ENCODE measurements at regions not wholly inside any gene's neighbourhood (a gene's known extent, or its start where the extent isn't known, plus 50 kb on each side); places are given as distances from the start of the nearest gene placed in this dataset.
"Not testable (repeated sequence)": the region's sequence is repeated elsewhere in the genome, so short reads cannot be mapped to it uniquely, and the experiment has no call there.

DNA sequence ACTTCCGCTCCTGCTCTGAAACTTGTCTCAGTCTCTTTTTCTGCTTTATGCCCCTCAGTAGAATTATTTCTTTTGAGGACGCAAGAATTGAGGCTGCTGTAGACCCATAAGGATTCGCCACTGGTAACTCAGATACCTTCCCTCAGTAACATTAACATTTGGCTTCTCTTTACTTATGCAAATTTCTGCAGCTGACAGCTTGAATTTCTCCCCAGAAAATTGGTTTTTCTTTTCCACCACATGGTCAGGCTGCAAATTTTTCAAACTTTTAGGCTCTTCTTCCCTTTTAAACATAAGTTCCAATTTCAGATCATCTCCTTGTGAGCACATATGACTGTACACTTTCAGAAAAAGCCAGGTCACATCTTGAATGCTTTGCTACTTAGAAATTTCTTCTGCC lies 839.3 kb upstream of the GRIA3 start:
- H3K4me1 Mint-ChIP-seq, result no peaks in the 10 kb centered on the region
- peaks cover 11 to 18% of the 10 kb centered on the region in 2 donors for H3K9me3 ChIP-seq (replicated peaks in 1 of 2; ENCODE audit: control insufficient read depth in 1 of 2, insufficient read depth in 1 of 2, low read length in 2 of 2)
- WGBS (ENCODE audit: insufficient coverage), result 100% methylated on average over 1 of the region's 3 CpGs
- no peak overlapping the region for H3K27ac ChIP-seq (ENCODE audit: low read depth in 1 of 2, low read length in 2 of 2)
- H3K4me3 Mint-ChIP-seq, result no peak overlapping the region
- intact Hi-C loops (cut with micrococcal nuclease), result no loop called here
- no peaks in the 10 kb centered on the region for H3K79me2 ChIP-seq (ENCODE audit: insufficient read depth, low read length)
- no peak for TF ChIP-seq CTCF (IDR thresholded peaks at IDR 0.05)
- no peak overlapping the region for H3K4me3 ChIP-seq (replicated peaks in 1 of 3; ENCODE audit: low read depth in 2 of 3, low read length in 3 of 3)
- H3K4me2 ChIP-seq (replicated peaks; ENCODE audit: extremely low read depth, low read length, poor library complexity, severe bottlenecking), result no peak overlapping the region
- no peak overlapping the region for H3K9ac ChIP-seq (ENCODE audit: insufficient read depth, low read length, poor library complexity, severe bottlenecking)
- H3K9me3 Mint-ChIP-seq, result peaks cover 0 to 11% (median 2%) of the 10 kb centered on the region in 7 donors
- no peaks in the 10 kb centered on the region for H3K36me3 ChIP-seq (replicated peaks in 1 of 2; ENCODE audit: control insufficient read depth in 1 of 2, insufficient read depth in 2 of 2, low read length in 2 of 2)
- H3K4me1 ChIP-seq (ENCODE audit: control insufficient read depth in 1 of 2, insufficient read depth in 2 of 2, low read length in 2 of 2), result no peaks in the 10 kb centered on the region
- no peaks in the 10 kb centered on the region for H3K36me3 Mint-ChIP-seq
- no peak for DNase-seq
- no peaks in the 10 kb centered on the region for H3K27me3 Mint-ChIP-seq (ENCODE audit: low read depth in 3 of 3)
- no peak overlapping the region for H2AFZ ChIP-seq (ENCODE audit: insufficient read depth, low read depth, low read length, poor library complexity, severe bottlenecking)
- H3K27ac Mint-ChIP-seq, result no peak overlapping the region
- no peaks in the 10 kb centered on the region for H3K27me3 ChIP-seq (ENCODE audit: control insufficient read depth in 2 of 2, insufficient read depth in 2 of 2, low read length in 2 of 2)
- no peaks in the 10 kb centered on the region for H4K20me1 ChIP-seq (ENCODE audit: insufficient read depth, low read length)

DNA sequence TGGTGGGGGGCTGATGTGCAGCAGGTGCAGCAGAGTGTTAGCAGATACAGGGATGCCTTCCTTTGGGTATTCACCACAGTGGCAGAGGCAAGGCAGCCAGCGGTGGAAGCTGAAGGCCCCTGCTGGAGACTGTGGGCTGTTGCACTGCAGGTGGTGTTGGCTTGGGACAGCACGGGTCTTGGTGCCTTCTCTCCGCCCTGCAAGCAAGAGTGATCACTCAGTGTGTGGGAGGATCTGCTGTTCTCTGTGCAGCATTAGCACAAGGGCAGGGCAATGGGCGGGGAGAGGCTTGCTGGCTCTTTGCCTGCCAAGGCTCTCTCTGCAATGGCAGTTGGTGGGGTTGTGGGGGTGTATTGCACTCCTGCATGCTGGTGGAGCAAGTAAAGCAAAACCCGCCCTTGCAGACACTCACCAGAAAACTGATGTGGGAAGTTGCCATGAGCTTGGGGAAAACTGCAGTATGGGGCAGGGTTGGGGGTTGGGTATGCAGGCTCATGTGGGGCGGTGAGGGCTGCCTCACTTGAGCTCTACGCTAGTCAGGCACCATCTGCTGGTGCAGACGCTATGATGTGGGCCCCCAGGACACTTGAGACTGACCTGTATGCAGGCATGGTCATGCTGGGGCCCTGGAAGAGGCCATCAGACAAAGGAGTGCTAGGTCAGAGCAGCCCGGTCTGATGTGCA lies 820.8 kb upstream of the GRIA3 start:
- WGBS (ENCODE audit: insufficient coverage), result 91% methylated on average over 6 of the region's 9 CpGs

DNA sequence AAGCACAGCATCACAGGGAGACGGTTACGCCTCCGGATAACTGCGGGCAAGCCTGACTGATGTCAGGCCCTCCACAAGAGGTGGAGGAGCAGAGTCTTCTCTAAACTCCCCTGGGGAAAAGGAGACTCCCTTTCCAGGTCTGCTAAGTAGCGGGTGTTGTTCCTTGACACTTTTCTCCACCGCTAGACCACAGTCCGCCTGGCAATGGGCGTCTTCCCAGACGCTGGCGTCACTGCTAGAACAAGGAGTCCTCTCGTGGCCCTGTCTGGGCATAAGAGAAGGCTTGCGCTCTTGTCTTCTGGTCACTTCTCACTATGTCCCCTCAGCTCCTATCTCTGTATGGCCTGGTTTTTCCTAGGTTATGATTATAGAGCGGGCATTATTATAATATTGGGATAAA lies 808.5 kb upstream of the GRIA3 start:
- peaks cover 3 to 14% (median 7%) of the 10 kb centered on the region in 7 donors for H3K9me3 Mint-ChIP-seq
- H3K4me3 Mint-ChIP-seq; H3K4me2 ChIP-seq (replicated peaks; ENCODE audit: extremely low read depth, low read length, poor library complexity, severe bottlenecking); H3K4me1 ChIP-seq (ENCODE audit: control insufficient read depth in 1 of 2, insufficient read depth in 2 of 2, low read length in 2 of 2); H3K27me3 Mint-ChIP-seq (ENCODE audit: low read depth in 3 of 3); H3K27ac ChIP-seq (ENCODE audit: low read depth in 1 of 2, low read length in 2 of 2); H3K27ac Mint-ChIP-seq; H3K79me2 ChIP-seq (ENCODE audit: insufficient read depth, low read length); H3K27me3 ChIP-seq (ENCODE audit: control insufficient read depth in 2 of 2, insufficient read depth in 2 of 2, low read length in 2 of 2); intact Hi-C loops (cut with micrococcal nuclease); H2AFZ ChIP-seq (ENCODE audit: insufficient read depth, low read depth, low read length, poor library complexity, severe bottlenecking); H3K36me3 ChIP-seq (replicated peaks in 1 of 2; ENCODE audit: control insufficient read depth in 1 of 2, insufficient read depth in 2 of 2, low read length in 2 of 2); H3K9ac ChIP-seq (ENCODE audit: insufficient read depth, low read length, poor library complexity, severe bottlenecking); H3K4me3 ChIP-seq (replicated peaks in 1 of 3; ENCODE audit: low read depth in 2 of 3, low read length in 3 of 3); H4K20me1 ChIP-seq (ENCODE audit: insufficient read depth, low read length); DNase-seq; H3K4me1 Mint-ChIP-seq; H3K36me3 Mint-ChIP-seq: not testable (repeated sequence)
- H3K9me3 ChIP-seq (replicated peaks in 1 of 2; ENCODE audit: control insufficient read depth in 1 of 2, insufficient read depth in 1 of 2, low read length in 2 of 2), result peaks cover 6 to 18% of the 10 kb centered on the region in 2 donors
- WGBS (ENCODE audit: insufficient coverage), result no CpG with 5 or more reads among the region's 13 CpGs

More for the DNA sequence above, 820.8 kb upstream of the GRIA3 start:
- intact Hi-C loops (cut with micrococcal nuclease), result no loop called here
- H3K27me3 Mint-ChIP-seq (ENCODE audit: low read depth in 3 of 3), result no peaks in the 10 kb centered on the region
- H3K36me3 Mint-ChIP-seq, result no peaks in the 10 kb centered on the region
- Histone ChIP-seq H3K4me1 (ENCODE audit: control insufficient read depth in 1 of 2, insufficient read depth in 2 of 2, low read length in 2 of 2) (no peaks in the 10 kb centered on the region), H3K27me3 (ENCODE audit: control insufficient read depth in 2 of 2, insufficient read depth in 2 of 2, low read length in 2 of 2) (no peaks in the 10 kb centered on the region), H3K9ac (ENCODE audit: insufficient read depth, low read length, poor library complexity, severe bottlenecking) (no peak overlapping the region), H3K27ac (ENCODE audit: low read depth in 1 of 2, low read length in 2 of 2) (no peak overlapping the region), H3K4me3 (replicated peaks in 1 of 3; ENCODE audit: low read depth in 2 of 3, low read length in 3 of 3) (no peak overlapping the region), H2AFZ (ENCODE audit: insufficient read depth, low read depth, low read length, poor library complexity, severe bottlenecking) (no peak overlapping the region), H4K20me1 (ENCODE audit: insufficient read depth, low read length) (no peaks in the 10 kb centered on the region), H3K79me2 (ENCODE audit: insufficient read depth, low read length) (no peaks in the 10 kb centered on the region), H3K9me3 (replicated peaks in 1 of 2; ENCODE audit: control insufficient read depth in 1 of 2, insufficient read depth in 1 of 2, low read length in 2 of 2) (peaks cover 0 to 21% of the 10 kb centered on the region in 2 donors), H3K36me3 (replicated peaks in 1 of 2; ENCODE audit: control insufficient read depth in 1 of 2, insufficient read depth in 2 of 2, low read length in 2 of 2) (no peaks in the 10 kb centered on the region), H3K4me2 (replicated peaks; ENCODE audit: extremely low read depth, low read length, poor library complexity, severe bottlenecking) (no peak overlapping the region)
- TF ChIP-seq CTCF (IDR thresholded peaks at IDR 0.05), result no peak
- DNase-seq, result no peak
- no peaks in the 10 kb centered on the region for H3K4me1 Mint-ChIP-seq
- H3K9me3 Mint-ChIP-seq, result peaks cover 0 to 10% (median 2%) of the 10 kb centered on the region in 7 donors
- H3K4me3 Mint-ChIP-seq, result no peak overlapping the region
- H3K27ac Mint-ChIP-seq, result no peak overlapping the region

All from CD14-positive monocyte (primary cell).